SK-N-SH (cell line): ENCODE measurements at regions not wholly inside any gene's neighbourhood (a gene's known extent, or its start where the extent isn't known, plus 50 kb on each side); places are given as distances from the start of the nearest gene placed in this dataset.

Experiments used
- CTCF ChIA-PET: fragments of 300-600, 350-600 bp; formaldehyde crosslinking; extraction: SDS; loops from one replicate; lab custom pipeline; 2021; lab: Yijun Ruan, JAX
- POLR2A ChIA-PET: fragments of 350-600 bp; sonication (Branson Sonifier 250); formaldehyde crosslinking; extraction: SDS; loops from one replicate; lab custom pipeline; 2020; ENCODE audit warnings: antibody characterized with exemption, inconsistent platforms; lab: Yijun Ruan, JAX
- DNase-seq: peaks from one replicate; pipeline ENCODE4 v3.0.0; 2012
- H2AFZ ChIP-seq: fragments of 200-600 bp; sonication (generic); 2 replicates; pipeline ENCODE4 v1.8.1; 2016; ENCODE audit warnings: antibody characterized with exemption, mild to moderate bottlenecking, low read depth
- H3F3A ChIP-seq: fragments of 200-600 bp; sonication (generic); replicated peaks from 2 replicates; pipeline ENCODE3; 2016; ENCODE audit warnings: antibody characterized with exemption, mild to moderate bottlenecking; ENCODE audit not compliant: insufficient read depth
- H3K27ac ChIP-seq, 2 experiments: fragments of 200-500 bp in 1 of 2; fragments of 200-600 bp in 1 of 2; sonication (Bioruptor generic) in 1 of 2; sonication (generic), shearing (Covaris generic) in 1 of 2; 2 replicates each; pipeline versions ENCODE4 v1.5.1 to v1.6.1; 2014 to 2016; ENCODE audit warnings: low read depth in 2 of 2, inconsistent platforms in 1 of 2, low read length in 1 of 2, mild to moderate bottlenecking in 1 of 2, mixed read lengths in 1 of 2
- H3K27me3 ChIP-seq: fragments of 200-600 bp; sonication (generic), shearing (Covaris generic); 2 replicates; pipeline ENCODE4 v1.6.1; 2016; ENCODE audit warnings: mixed run types; ENCODE audit not compliant: insufficient read depth
- H3K36me3 ChIP-seq, 2 experiments: fragments of 200-500 bp in 1 of 2; fragments of 200-600 bp in 1 of 2; sonication (Bioruptor generic) in 1 of 2; sonication (generic) in 1 of 2; replicated peaks in 1 of 2; 2 replicates each; pipeline versions ENCODE3 to v1.5.1; 2014 to 2016; ENCODE audit warnings: low read length in 1 of 2, mild to moderate bottlenecking in 1 of 2; ENCODE audit not compliant: insufficient read depth in 2 of 2, control insufficient read depth in 1 of 2
- H3K4me1 ChIP-seq, 2 experiments: fragments of 200-500 bp in 1 of 2; fragments of 200-600 bp in 1 of 2; sonication (Bioruptor generic) in 1 of 2; sonication (generic), shearing (Covaris generic) in 1 of 2; 2 replicates each; pipeline versions ENCODE4 v1.5.1 to v1.6.1; 2014 to 2016; ENCODE audit warnings: low read depth in 1 of 2, low read length in 1 of 2, mixed run types in 1 of 2; ENCODE audit not compliant: insufficient read depth in 2 of 2, control insufficient read depth in 1 of 2
- H3K4me2 ChIP-seq: fragments of 200-600 bp; sonication (generic), shearing (Covaris generic); 2 replicates; pipeline ENCODE4 v1.6.1; 2017; ENCODE audit warnings: mixed run types
- H3K4me3 ChIP-seq, 2 experiments: fragments of 200-500 bp in 1 of 2; fragments of 200-600 bp in 1 of 2; sonication (Bioruptor generic) in 1 of 2; sonication (generic), shearing (Covaris generic) in 1 of 2; 2 replicates each; pipeline versions ENCODE4 v1.5.1 to v1.8.1; 2014 to 2016; ENCODE audit warnings: low read depth in 2 of 2, inconsistent platforms in 1 of 2, low read length in 1 of 2, mild to moderate bottlenecking in 1 of 2, mixed read lengths in 1 of 2, moderate library complexity in 1 of 2
- H3K79me2 ChIP-seq: fragments of 200-600 bp; sonication (generic); 2 replicates; pipeline ENCODE4 v1.8.1; 2017; ENCODE audit warnings: mild to moderate bottlenecking; ENCODE audit not compliant: insufficient read depth
- H3K9ac ChIP-seq: fragments of 200-600 bp; sonication (generic); 2 replicates; pipeline ENCODE4 v1.6.1; 2017; ENCODE audit warnings: mixed run types
- H3K9me2 ChIP-seq: fragments of 200-600 bp; sonication (generic); 2 replicates; pipeline ENCODE4 v1.6.1; 2017; ENCODE audit warnings: mixed run types
- H3K9me3 ChIP-seq: fragments of 200-600 bp; sonication (generic); 2 replicates; pipeline ENCODE4 v1.6.1; 2017; ENCODE audit warnings: mixed run types, mild to moderate bottlenecking, moderate library complexity
- H4K20me1 ChIP-seq: fragments of 200-600 bp; sonication (generic); 2 replicates; pipeline ENCODE4 v1.6.1; 2017; ENCODE audit warnings: mild to moderate bottlenecking, mixed run types; ENCODE audit not compliant: insufficient read depth
- FOSL2 ChIP-seq: IDR thresholded peaks from 2 replicates; pipeline ENCODE4 v1.4.0; 2012; ENCODE audit warnings: low read depth, mild to moderate bottlenecking, moderate library complexity, borderline replicate concordance
- JUND ChIP-seq: IDR thresholded peaks from 2 replicates; pipeline ENCODE4 v1.4.0; 2012
- MEF2A ChIP-seq: IDR thresholded peaks from 2 replicates; pipeline ENCODE4 v1.4.0; 2012; ENCODE audit warnings: low read depth, borderline replicate concordance
- WGBS: methylation state at CpG from one replicate; pipeline ENCODE4 v1.1.6; 2017; ENCODE audit warnings: low lambda C conversion rate; 5-methylcytosine and 5-hydroxymethylcytosine counted together

- peaks cover 11% of the 10 kb centered on the region for H3K9me3 ChIP-seq
- H3K4me2 ChIP-seq = no peak overlapping the region
- H2AFZ ChIP-seq = no peak overlapping the region
- no peaks in the 10 kb centered on the region for H3K4me1 ChIP-seq
- H3K27ac ChIP-seq = no peak overlapping the region
- WGBS = 19% methylated on average over 1 of the region's 1 CpG
- ChIA-PET POLR2A (no interaction called here), CTCF (no interaction called here)
- no peaks in the 10 kb centered on the region for H3F3A ChIP-seq
- no peaks in the 10 kb centered on the region for H3K9me2 ChIP-seq
- no peaks in the 10 kb centered on the region for H3K36me3 ChIP-seq
- no peak for DNase-seq
- no peaks in the 10 kb centered on the region for H4K20me1 ChIP-seq
- H3K9ac ChIP-seq = no peak overlapping the region
- H3K4me3 ChIP-seq = no peak overlapping the region
- H3K79me2 ChIP-seq = no peaks in the 10 kb centered on the region
- peak; percentile 20; the same call in 1 of the 2 replicates for TF ChIP-seq JUND
- TF ChIP-seq MEF2A = 0 out of 2 replicates have a peak, but pooled peaks have one; percentile 37
- TF ChIP-seq FOSL2 = no peak
- H3K27me3 ChIP-seq = peaks cover 5% of the 10 kb centered on the region; the same call in 1 of the 2 replicates
Observed at GRCh38 chr5:132138260-132138659, 64.7 kb downstream of the CSF2 start.
